Ramos (cell line): ENCODE measurements at regions not wholly inside any gene's neighbourhood (a gene's known extent, or its start where the extent isn't known, plus 50 kb on each side); places are given as distances from the start of the nearest gene placed in this dataset.
"Not testable (repeated sequence)": the region's sequence is repeated elsewhere in the genome, so short reads cannot be mapped to it uniquely, and the experiment has no call there.

ENCODE experiments used
- in situ Hi-C: fragments of 300-500 bp; cut with MboI; formaldehyde crosslinking; loops from one replicate; pipeline ENCODE4 v1.14.3; 2022; ENCODE audit warnings: low sequenced_read_pairs; ENCODE audit not compliant: unreplicated experiment

DNA sequence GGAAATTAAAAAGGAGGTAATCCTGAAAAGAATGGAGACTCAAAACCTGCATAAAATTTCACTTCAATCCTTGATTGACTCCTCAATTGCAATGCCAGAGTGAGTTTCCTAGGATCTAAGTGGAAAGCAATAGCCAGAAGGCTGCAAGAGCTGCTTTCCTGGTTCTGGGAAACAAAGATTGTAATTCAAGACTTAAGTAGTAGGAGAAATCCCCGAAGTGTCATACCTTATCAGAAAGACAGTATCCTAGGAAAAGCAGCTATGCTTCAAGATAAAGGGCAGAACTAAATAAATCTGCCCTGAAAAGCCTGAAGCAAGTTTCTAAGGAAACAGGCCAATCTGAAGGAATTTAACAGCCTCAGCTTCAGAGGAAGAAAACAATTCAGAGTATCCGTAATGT lies 390.2 kb downstream of the DSC3 start:
- in situ Hi-C loops = no loop called here

DNA sequence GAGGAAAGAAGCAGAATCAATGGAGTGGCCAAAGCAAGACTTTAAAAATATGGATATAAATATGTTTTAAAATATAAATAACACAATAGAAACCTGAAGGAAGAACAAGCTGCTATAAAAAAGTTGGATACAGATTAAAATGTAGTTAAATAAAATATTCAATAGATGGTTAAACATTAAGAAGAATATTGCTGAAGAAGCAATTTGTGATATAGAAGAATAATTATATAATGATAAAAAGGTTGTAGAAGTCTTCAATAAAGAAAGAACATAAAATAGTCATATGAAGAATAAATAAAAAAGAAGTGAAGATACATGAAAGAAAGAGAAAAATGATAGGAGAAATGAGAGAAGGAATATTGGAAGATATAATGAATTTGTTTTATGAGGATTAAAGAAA lies 392.0 kb downstream of the DSC3 start:
- in situ Hi-C loops = no loop called here

DNA sequence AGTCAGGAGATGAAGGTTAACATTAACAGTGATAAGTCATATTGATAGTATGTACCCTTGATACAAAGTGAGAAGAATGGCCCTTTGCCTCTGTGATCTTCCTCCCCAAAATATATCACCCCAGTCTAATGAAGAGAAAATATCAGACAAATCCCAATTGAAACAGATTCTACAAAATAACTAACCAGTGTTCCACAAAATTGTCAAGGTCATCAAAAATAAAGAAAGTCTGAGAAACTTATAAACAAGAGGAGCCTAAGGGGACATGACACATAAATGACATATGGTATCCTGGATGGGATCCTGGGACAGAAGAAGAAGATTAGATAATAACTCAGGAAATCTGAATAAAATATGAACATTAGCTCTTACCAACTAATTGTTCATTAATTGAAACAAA lies 398.4 kb downstream of the DSC3 start:
- in situ Hi-C loops = no loop called here

DNA sequence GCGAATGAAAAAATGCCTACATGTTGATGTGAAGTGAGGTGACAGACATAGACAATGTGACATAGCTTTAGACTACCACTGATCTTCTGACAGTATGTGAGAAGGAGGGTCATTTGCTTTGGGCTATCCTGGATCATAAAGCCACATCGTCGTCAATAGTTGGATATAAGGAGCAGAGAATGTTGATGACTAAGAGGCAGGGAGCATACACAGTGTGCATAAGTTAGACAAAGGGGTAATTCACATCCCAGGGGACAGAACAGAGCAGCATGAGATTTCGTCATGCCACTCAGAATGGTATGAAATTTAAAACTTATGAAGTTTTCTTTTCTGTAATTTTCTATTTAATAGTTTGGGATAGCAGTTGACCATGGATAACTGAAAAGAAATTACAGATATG lies 403.2 kb downstream of the DSC3 start:
- in situ Hi-C loops = no loop called here

- in situ Hi-C loops = no loop called here
These were observed 408.3 kb downstream of the DSC3 start for GRCh38 chr18:30634249-30634648.

GRCh38 chr18:30632071-30632698 lies 410.4 kb downstream of the DSC3 start:
- in situ Hi-C loops = no loop called here

DNA sequence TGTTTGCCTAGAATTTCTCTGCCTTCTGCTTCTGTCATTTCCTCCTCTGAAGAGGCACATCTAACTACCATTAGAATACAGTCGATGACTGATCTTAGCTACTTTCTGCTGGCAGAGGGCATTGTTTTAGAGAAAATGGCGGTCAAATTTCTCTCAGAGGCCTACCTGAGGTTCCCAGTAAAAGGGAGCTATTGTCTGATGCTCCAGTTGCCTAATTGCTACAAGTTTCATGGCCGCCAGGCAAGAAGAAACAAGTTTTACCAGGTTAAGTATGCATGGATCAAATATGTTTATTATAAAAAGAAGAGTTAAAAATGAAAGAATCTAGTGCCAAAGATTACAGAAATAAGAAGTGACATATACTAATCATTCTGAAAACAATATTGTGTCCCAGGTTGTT lies 416.6 kb downstream of the DSC3 start:
- in situ Hi-C loops = no loop called here

- in situ Hi-C loops = no loop called here
These were observed 419.0 kb downstream of the DSC3 start for GRCh38 chr18:30623401-30624065.

DNA sequence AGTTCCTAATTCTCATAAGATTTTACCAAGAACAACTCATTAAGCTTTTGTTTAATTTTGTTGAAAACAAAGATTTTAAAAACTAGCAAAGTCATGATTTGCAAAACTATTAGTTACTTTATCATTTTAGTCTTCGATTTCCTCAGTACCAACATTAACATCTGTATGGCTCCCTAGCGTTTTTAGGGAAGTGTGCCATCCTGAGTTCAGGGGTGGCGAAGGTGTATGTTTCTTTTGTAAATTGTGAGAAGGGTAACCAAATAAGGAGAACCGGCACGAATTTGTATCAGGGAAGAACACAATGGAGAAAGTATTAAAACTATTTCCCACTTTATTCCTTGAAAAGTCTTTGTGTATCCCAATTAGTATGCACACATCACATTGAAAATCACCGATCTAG lies 419.9 kb downstream of the DSC3 start:
- in situ Hi-C loops = no loop called here

- in situ Hi-C loops = no loop called here
These were observed 420.4 kb downstream of the DSC3 start for GRCh38 chr18:30622104-30622503.

GRCh38 chr18:30618567-30618966 lies 424.0 kb downstream of the DSC3 start:
- in situ Hi-C loops = no loop called here

GRCh38 chr18:30616414-30616813 lies 426.1 kb downstream of the DSC3 start:
- in situ Hi-C loops = no loop called here

DNA sequence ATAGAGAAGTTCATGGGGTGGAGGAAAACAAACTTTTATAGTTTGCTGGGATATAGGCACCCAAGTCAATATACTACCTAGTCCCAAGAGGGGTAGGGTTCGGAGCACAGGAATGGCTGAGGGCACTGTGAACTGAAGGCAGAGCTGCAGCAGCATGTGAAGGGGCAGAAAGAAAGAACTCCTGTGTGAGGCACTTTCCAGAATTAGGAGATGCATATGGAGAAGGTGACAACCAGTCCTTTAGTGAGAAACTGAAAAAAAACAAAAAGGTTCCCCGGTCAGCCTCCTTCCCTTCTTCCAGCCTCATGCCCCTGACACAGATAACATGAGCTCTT lies 429.1 kb downstream of the DSC3 start:
- in situ Hi-C loops = no loop called here

GRCh38 chr18:30601541-30601940 lies 441.0 kb downstream of the DSC3 start:
- in situ Hi-C loops = no loop called here

DNA sequence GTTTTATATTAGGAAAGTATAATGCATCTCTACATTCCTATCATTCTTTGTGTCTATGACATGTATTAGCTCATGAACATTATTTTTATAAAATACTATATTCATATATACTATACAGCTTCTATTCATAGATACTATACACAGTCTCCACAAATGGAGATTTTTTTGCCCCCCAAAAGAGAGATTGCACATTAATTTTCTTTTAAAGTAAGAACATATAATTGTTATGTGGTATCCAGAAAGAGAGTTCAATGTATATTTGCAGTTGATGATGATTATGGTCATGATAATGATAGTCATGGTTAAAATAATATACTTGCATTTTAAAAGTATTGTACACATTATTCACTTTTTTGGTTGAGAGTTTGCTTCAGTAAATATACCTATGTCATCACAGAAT lies 445.3 kb downstream of the DSC3 start:
- in situ Hi-C loops = no loop called here

- in situ Hi-C loops = no loop called here
These were observed 445.9 kb downstream of the DSC3 start for GRCh38 chr18:30596635-30597034.

DNA sequence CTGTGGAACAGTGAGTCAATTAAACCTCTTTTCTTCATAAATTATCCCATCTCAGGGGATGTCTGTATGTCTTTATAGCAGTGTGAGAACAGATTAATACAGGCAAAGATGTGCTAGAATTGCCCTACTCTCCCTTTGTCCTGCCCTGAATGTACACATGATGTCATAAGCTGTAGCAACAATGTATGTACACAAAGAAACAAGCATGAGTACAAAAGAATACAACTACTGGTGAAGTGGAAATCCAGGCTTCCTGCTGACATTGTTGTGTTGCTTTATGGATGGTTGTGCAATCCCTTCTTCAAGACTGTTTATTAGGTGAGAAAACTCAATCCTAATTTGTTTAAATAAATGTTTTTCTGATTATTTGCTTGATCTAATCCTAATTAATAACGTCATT lies 446.6 kb downstream of the DSC3 start:
- in situ Hi-C loops = no loop called here

GRCh38 chr18:30594911-30595310 lies 447.6 kb downstream of the DSC3 start:
- in situ Hi-C loops = not testable (repeated sequence)

DNA sequence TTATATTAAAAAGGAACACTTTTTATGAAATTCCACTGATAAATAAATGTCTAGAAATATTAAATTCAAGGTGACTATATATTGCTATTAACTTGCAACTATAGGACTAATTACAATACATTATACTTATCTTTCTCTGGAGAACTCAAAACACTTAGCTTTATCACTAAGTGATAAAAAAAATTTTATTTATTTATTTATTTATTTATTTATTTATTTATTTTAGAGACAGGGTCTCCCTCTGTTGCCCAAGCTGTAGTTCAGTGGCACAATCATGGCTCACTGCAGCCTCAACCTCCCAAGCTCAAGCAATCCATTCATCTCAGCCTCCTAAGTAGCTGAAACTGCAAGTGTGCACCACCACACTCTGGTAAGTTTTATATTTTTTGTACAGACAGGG lies 451.1 kb downstream of the DSC3 start:
- in situ Hi-C loops = no loop called here

DNA sequence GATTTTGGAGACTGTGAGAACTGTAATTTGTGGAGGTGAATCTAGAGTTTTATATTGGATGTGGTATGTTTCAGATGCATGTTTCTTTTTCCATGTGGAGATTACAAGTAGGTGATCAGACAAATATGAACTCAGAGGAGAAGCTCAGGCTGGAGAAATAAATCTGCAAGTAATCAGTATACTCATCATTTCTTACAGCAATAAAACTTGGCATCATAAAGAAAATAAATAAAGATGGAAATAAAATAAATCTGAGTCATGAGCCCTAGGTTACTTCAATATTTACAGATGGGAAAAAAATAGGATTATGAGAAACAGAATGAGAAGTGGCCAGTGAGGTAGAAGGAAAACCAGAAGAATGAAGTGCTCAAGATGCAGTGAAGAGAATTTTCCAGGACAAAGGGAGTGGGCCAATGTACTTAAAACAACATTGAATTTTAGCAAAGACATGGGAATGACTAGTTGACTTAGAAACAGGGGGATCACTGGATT lies 453.8 kb downstream of the DSC3 start:
- in situ Hi-C loops = no loop called here

DNA sequence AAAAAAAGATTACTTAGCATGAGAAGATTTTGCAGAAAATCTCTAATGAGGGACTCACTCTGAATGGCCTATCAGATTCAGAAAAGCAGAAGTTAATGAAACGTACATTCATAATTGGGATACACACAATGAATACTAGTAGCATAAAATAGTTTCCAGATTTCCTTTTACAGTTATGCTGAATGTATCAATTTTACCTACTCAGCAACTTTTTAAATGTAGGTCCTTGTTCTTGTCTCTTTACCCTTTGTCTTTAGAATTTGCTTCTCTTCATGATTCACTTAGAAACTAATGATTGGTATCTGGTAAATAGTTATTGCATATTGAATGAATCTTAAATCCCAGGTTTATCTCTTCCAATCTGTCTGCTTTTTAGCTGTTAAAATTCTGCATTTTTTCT lies 458.8 kb downstream of the DSC3 start:
- in situ Hi-C loops = no loop called here

DNA sequence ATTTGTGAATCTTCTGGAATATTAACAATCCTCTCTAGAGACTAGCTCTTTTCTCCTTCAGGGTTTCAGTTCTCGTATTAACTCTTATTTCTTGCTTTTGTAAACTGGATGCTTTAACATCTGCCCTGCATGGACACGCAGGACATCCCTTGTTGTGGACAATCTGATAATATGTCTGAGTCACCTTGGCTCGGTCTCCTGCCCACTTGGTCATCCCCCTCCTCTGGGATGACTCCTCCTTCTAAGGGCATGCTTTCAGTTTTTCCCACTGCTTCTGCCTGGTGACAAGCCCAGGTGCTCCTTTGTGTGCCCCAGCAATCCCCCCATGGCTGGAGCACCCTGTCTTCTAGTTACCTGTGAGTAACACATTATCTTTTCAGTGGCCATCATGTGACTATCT lies 460.5 kb downstream of the DSC3 start:
- in situ Hi-C loops = no loop called here
